ENCODE measurements at regions not wholly inside any gene's neighbourhood (a gene's known extent, or its start where the extent isn't known, plus 50 kb on each side); places are given as distances from the start of the nearest gene placed in this dataset.

DNA sequence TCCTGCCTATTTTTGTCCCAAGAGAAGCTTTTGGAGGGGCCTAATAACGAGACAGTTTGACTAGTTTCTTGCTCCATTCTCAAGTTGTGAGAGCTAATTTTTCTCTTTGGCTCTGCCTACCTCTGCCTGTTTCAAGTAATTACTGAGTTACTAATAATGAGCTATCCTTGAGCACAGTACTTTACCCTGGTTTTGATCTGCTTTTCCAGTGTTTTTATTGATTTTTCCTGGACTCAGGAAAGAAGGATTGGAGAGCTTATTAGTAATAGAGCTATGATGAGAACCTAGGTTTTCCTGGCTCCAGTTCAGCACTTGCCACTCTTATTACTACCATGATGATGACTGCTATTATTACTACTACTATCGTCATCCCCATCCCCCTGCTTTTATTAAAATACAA lies 106.7 kb downstream of the HS3ST3B1 start:
- TF ChIP-seq EGR1 (conservative IDR thresholded peaks at IDR 0.05): no peak
- TF ChIP-seq, protein P1, sequence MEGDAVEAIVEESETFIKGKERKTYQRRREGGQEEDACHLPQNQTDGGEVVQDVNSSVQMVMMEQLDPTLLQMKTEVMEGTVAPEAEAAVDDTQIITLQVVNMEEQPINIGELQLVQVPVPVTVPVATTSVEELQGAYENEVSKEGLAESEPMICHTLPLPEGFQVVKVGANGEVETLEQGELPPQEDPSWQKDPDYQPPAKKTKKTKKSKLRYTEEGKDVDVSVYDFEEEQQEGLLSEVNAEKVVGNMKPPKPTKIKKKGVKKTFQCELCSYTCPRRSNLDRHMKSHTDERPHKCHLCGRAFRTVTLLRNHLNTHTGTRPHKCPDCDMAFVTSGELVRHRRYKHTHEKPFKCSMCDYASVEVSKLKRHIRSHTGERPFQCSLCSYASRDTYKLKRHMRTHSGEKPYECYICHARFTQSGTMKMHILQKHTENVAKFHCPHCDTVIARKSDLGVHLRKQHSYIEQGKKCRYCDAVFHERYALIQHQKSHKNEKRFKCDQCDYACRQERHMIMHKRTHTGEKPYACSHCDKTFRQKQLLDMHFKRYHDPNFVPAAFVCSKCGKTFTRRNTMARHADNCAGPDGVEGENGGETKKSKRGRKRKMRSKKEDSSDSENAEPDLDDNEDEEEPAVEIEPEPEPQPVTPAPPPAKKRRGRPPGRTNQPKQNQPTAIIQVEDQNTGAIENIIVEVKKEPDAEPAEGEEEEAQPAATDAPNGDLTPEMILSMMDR (IDR thresholded peaks at IDR 0.05 in 2 of 3, conservative IDR thresholded peaks at IDR 0.05 in 1 of 3; ENCODE audit: insufficient read depth in 2 of 3, low read depth in 1 of 3, low read length in 3 of 3): no peak
- TF ChIP-seq, protein P2, sequence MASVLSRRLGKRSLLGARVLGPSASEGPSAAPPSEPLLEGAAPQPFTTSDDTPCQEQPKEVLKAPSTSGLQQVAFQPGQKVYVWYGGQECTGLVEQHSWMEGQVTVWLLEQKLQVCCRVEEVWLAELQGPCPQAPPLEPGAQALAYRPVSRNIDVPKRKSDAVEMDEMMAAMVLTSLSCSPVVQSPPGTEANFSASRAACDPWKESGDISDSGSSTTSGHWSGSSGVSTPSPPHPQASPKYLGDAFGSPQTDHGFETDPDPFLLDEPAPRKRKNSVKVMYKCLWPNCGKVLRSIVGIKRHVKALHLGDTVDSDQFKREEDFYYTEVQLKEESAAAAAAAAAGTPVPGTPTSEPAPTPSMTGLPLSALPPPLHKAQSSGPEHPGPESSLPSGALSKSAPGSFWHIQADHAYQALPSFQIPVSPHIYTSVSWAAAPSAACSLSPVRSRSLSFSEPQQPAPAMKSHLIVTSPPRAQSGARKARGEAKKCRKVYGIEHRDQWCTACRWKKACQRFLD (CRISPR knock-in tag; IDR thresholded peaks at IDR 0.05): no peak
- TF ChIP-seq ZNF232 (CRISPR knock-in tag; IDR thresholded peaks at IDR 0.05): no peak
- TF ChIP-seq EZH2 (IDR thresholded peaks at IDR 0.05; ENCODE audit: borderline replicate concordance, low read depth, low read length): no peak
- TF ChIP-seq ZNF311 (CRISPR knock-in tag; IDR thresholded peaks at IDR 0.05): no peak
- TF ChIP-seq, protein P3, sequence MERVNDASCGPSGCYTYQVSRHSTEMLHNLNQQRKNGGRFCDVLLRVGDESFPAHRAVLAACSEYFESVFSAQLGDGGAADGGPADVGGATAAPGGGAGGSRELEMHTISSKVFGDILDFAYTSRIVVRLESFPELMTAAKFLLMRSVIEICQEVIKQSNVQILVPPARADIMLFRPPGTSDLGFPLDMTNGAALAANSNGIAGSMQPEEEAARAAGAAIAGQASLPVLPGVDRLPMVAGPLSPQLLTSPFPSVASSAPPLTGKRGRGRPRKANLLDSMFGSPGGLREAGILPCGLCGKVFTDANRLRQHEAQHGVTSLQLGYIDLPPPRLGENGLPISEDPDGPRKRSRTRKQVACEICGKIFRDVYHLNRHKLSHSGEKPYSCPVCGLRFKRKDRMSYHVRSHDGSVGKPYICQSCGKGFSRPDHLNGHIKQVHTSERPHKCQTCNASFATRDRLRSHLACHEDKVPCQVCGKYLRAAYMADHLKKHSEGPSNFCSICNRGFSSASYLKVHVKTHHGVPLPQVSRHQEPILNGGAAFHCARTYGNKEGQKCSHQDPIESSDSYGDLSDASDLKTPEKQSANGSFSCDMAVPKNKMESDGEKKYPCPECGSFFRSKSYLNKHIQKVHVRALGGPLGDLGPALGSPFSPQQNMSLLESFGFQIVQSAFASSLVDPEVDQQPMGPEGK (CRISPR knock-in tag; IDR thresholded peaks at IDR 0.05; ENCODE audit: borderline replicate concordance): no peak
- TF ChIP-seq EP300 (IDR thresholded peaks at IDR 0.05; ENCODE audit: low read length): no peak
- no peak for TF ChIP-seq SP2 (IDR thresholded peaks at IDR 0.05; ENCODE audit: extremely low read depth, low read depth, low read length, poor library complexity, severe bottlenecking)
- no peak for TF ChIP-seq HDAC2 (IDR thresholded peaks at IDR 0.05)
- TF ChIP-seq, protein P4, sequence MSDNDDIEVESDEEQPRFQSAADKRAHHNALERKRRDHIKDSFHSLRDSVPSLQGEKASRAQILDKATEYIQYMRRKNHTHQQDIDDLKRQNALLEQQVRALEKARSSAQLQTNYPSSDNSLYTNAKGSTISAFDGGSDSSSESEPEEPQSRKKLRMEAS (CRISPR knock-in tag; IDR thresholded peaks at IDR 0.05): no peak
